T-helper 1 cell treated with Interleukin-12 subunit alpha and Interleukin-12 subunit beta and Interleukin-4 antibody, amounts not matched to agents 30 μg/mL and 1 μg/mL, for 36 hours (primary cell): ENCODE measurements at regions not wholly inside any gene's neighbourhood (a gene's known extent, or its start where the extent isn't known, plus 50 kb on each side); places are given as distances from the start of the nearest gene placed in this dataset.

Experiments
- H3K27ac Mint-ChIP-seq: one replicate; pipeline ENCODE4 v1.8.0; 2021; ENCODE audit warnings: mild to moderate bottlenecking, mixed read lengths
- H3K27me3 Mint-ChIP-seq: one replicate; pipeline ENCODE4 v1.8.0; 2021; ENCODE audit warnings: low read depth, mixed read lengths
- H3K36me3 Mint-ChIP-seq: one replicate; pipeline ENCODE4 v1.8.0; 2021; ENCODE audit warnings: low read depth, mixed read lengths
- H3K4me1 Mint-ChIP-seq: one replicate; pipeline ENCODE4 v1.8.0; 2021; ENCODE audit warnings: low read depth, mixed read lengths
- H3K4me3 Mint-ChIP-seq: one replicate; pipeline ENCODE4 v1.8.0; 2021; ENCODE audit warnings: mild to moderate bottlenecking, moderate library complexity, mixed read lengths
- H3K9me3 Mint-ChIP-seq: one replicate; pipeline ENCODE4 v1.8.0; 2021; ENCODE audit warnings: mixed read lengths

- Mint-ChIP-seq H3K27ac (no peak overlapping the region), H3K4me3 (no peak overlapping the region), H3K9me3 (peaks cover 12% of the 10 kb centered on the region), H3K36me3 (no peaks in the 10 kb centered on the region), H3K4me1 (no peaks in the 10 kb centered on the region), H3K27me3 (no peaks in the 10 kb centered on the region)
Observed at GRCh38 chr13:54875111-54875510, 1846.5 kb downstream of the OLFM4 start.

GRCh38 chr13:54879036-54879435 is 1850.4 kb downstream of the OLFM4 start:
- H3K27ac Mint-ChIP-seq, result no peak overlapping the region
- no peaks in the 10 kb centered on the region for H3K27me3 Mint-ChIP-seq
- H3K9me3 Mint-ChIP-seq, result peaks cover 16% of the 10 kb centered on the region
- H3K36me3 Mint-ChIP-seq, result no peaks in the 10 kb centered on the region
- H3K4me1 Mint-ChIP-seq, result no peaks in the 10 kb centered on the region
- H3K4me3 Mint-ChIP-seq, result no peak overlapping the region

- no peaks in the 10 kb centered on the region for H3K36me3 Mint-ChIP-seq
- no peak overlapping the region for H3K4me3 Mint-ChIP-seq
- H3K27me3 Mint-ChIP-seq, result no peaks in the 10 kb centered on the region
- H3K9me3 Mint-ChIP-seq, result peaks cover 20% of the 10 kb centered on the region
- no peaks in the 10 kb centered on the region for H3K4me1 Mint-ChIP-seq
- H3K27ac Mint-ChIP-seq, result no peak overlapping the region
Observed at GRCh38 chr13:54884682-54885081, 1856.1 kb downstream of the OLFM4 start.

GRCh38 chr13:54890976-54891375 is 1862.4 kb downstream of the OLFM4 start:
- Mint-ChIP-seq H3K36me3 (no peaks in the 10 kb centered on the region), H3K9me3 (peaks cover 27% of the 10 kb centered on the region), H3K4me3 (no peak overlapping the region), H3K27me3 (no peaks in the 10 kb centered on the region), H3K27ac (no peak overlapping the region), H3K4me1 (no peaks in the 10 kb centered on the region)

GRCh38 chr13:54901316-54901715 is 1872.7 kb downstream of the OLFM4 start:
- no peak overlapping the region for H3K4me3 Mint-ChIP-seq
- H3K27ac Mint-ChIP-seq, result no peak overlapping the region

GRCh38 chr13:54912367-54912766 is 1883.8 kb downstream of the OLFM4 start:
- H3K9me3 Mint-ChIP-seq, result peaks cover 27% of the 10 kb centered on the region
- H3K27ac Mint-ChIP-seq, result no peak overlapping the region
- H3K4me1 Mint-ChIP-seq, result no peaks in the 10 kb centered on the region
- H3K4me3 Mint-ChIP-seq, result no peak overlapping the region
- H3K36me3 Mint-ChIP-seq, result no peaks in the 10 kb centered on the region
- no peaks in the 10 kb centered on the region for H3K27me3 Mint-ChIP-seq

More at GRCh38 chr13:54901316-54901715, 1872.7 kb downstream of the OLFM4 start:
- H3K4me1 Mint-ChIP-seq, result no peaks in the 10 kb centered on the region
- H3K36me3 Mint-ChIP-seq, result no peaks in the 10 kb centered on the region
- peaks cover 16% of the 10 kb centered on the region for H3K9me3 Mint-ChIP-seq
- H3K27me3 Mint-ChIP-seq, result no peaks in the 10 kb centered on the region

GRCh38 chr13:54913668-54914067 is 1885.1 kb downstream of the OLFM4 start:
- Mint-ChIP-seq H3K4me1 (no peaks in the 10 kb centered on the region), H3K9me3 (peaks cover 24% of the 10 kb centered on the region), H3K4me3 (no peak overlapping the region)

GRCh38 chr13:54927538-54927937 is 1898.9 kb downstream of the OLFM4 start:
- Mint-ChIP-seq H3K27ac (no peak overlapping the region), H3K36me3 (no peaks in the 10 kb centered on the region), H3K4me3 (no peak overlapping the region), H3K4me1 (no peaks in the 10 kb centered on the region), H3K27me3 (no peaks in the 10 kb centered on the region), H3K9me3 (peaks cover 14% of the 10 kb centered on the region)

More at GRCh38 chr13:54913668-54914067, 1885.1 kb downstream of the OLFM4 start:
- Mint-ChIP-seq H3K27me3 (no peaks in the 10 kb centered on the region), H3K36me3 (no peaks in the 10 kb centered on the region), H3K27ac (no peak overlapping the region)

- no peak overlapping the region for H3K4me3 Mint-ChIP-seq
- H3K27me3 Mint-ChIP-seq, result no peaks in the 10 kb centered on the region
- no peaks in the 10 kb centered on the region for H3K4me1 Mint-ChIP-seq
- H3K36me3 Mint-ChIP-seq, result no peaks in the 10 kb centered on the region
- no peak overlapping the region for H3K27ac Mint-ChIP-seq
- peaks cover 14% of the 10 kb centered on the region for H3K9me3 Mint-ChIP-seq
Observed at GRCh38 chr13:54928071-54928470, 1899.5 kb downstream of the OLFM4 start.

- no peaks in the 10 kb centered on the region for H3K36me3 Mint-ChIP-seq
- no peak overlapping the region for H3K4me3 Mint-ChIP-seq
- H3K27me3 Mint-ChIP-seq, result no peaks in the 10 kb centered on the region
- peaks cover 34% of the 10 kb centered on the region for H3K9me3 Mint-ChIP-seq
- H3K27ac Mint-ChIP-seq, result no peak overlapping the region
- no peaks in the 10 kb centered on the region for H3K4me1 Mint-ChIP-seq
Observed at GRCh38 chr13:54934121-54934520, 1905.5 kb downstream of the OLFM4 start.

- no peaks in the 10 kb centered on the region for H3K4me1 Mint-ChIP-seq
- H3K27me3 Mint-ChIP-seq, result no peaks in the 10 kb centered on the region
- no peak overlapping the region for H3K27ac Mint-ChIP-seq
- H3K9me3 Mint-ChIP-seq, result peaks cover 16% of the 10 kb centered on the region
- no peak overlapping the region for H3K4me3 Mint-ChIP-seq
- H3K36me3 Mint-ChIP-seq, result no peaks in the 10 kb centered on the region
Observed at GRCh38 chr13:54945973-54946372, 1917.4 kb downstream of the OLFM4 start.

GRCh38 chr13:54949735-54950134 is 1921.1 kb downstream of the OLFM4 start:
- Mint-ChIP-seq H3K27ac (no peak overlapping the region), H3K4me3 (no peak overlapping the region), H3K4me1 (no peaks in the 10 kb centered on the region), H3K36me3 (no peaks in the 10 kb centered on the region), H3K9me3 (peaks cover 10% of the 10 kb centered on the region), H3K27me3 (no peaks in the 10 kb centered on the region)

- Mint-ChIP-seq H3K27ac (no peak overlapping the region), H3K4me3 (no peak overlapping the region), H3K4me1 (no peaks in the 10 kb centered on the region), H3K9me3 (peaks cover 10% of the 10 kb centered on the region), H3K36me3 (no peaks in the 10 kb centered on the region), H3K27me3 (no peaks in the 10 kb centered on the region)
Observed at GRCh38 chr13:54950546-54950945, 1921.9 kb downstream of the OLFM4 start.

- no peaks in the 10 kb centered on the region for H3K36me3 Mint-ChIP-seq
Observed at GRCh38 chr13:54953786-54954185, 1925.2 kb downstream of the OLFM4 start.

GRCh38 chr13:54958781-54959180 is 1930.2 kb downstream of the OLFM4 start:
- Mint-ChIP-seq H3K36me3 (no peaks in the 10 kb centered on the region), H3K27ac (no peak overlapping the region), H3K9me3 (peaks cover 20% of the 10 kb centered on the region), H3K4me3 (no peak overlapping the region), H3K27me3 (no peaks in the 10 kb centered on the region), H3K4me1 (no peaks in the 10 kb centered on the region)

More at GRCh38 chr13:54953786-54954185, 1925.2 kb downstream of the OLFM4 start:
- peaks cover 4% of the 10 kb centered on the region for H3K9me3 Mint-ChIP-seq
- H3K4me1 Mint-ChIP-seq, result no peaks in the 10 kb centered on the region
- no peak overlapping the region for H3K27ac Mint-ChIP-seq
- no peaks in the 10 kb centered on the region for H3K27me3 Mint-ChIP-seq
- no peak overlapping the region for H3K4me3 Mint-ChIP-seq

GRCh38 chr13:54965881-54966280 is 1937.3 kb downstream of the OLFM4 start:
- H3K27me3 Mint-ChIP-seq, result no peaks in the 10 kb centered on the region
- no peaks in the 10 kb centered on the region for H3K4me1 Mint-ChIP-seq
- H3K4me3 Mint-ChIP-seq, result no peak overlapping the region
- peaks cover 21% of the 10 kb centered on the region for H3K9me3 Mint-ChIP-seq
- no peaks in the 10 kb centered on the region for H3K36me3 Mint-ChIP-seq
- no peak overlapping the region for H3K27ac Mint-ChIP-seq
